Breast epithelium (tissue), 4 donors: ENCODE measurements at regions not wholly inside any gene's neighbourhood (a gene's known extent, or its start where the extent isn't known, plus 50 kb on each side); places are given as distances from the start of the nearest gene placed in this dataset.

Experiments
- DNase-seq, 2 donors: peaks; one replicate each; pipeline ENCODE4 v3.0.0-alpha.2; 2019; ENCODE audit warnings: low spot score in 2 of 2
- H3K27ac ChIP-seq, 2 donors: fragments of 200-600 bp; sonication (generic) in 1 of 2; one replicate each; pipeline ENCODE4 v1.5.1; 2016 to 2019; ENCODE audit warnings: mild to moderate bottlenecking in 1 of 2
- H3K27me3 ChIP-seq, 2 donors: fragments of 200-600 bp; sonication (generic) in 1 of 2; one replicate each; pipeline versions ENCODE4 v1.5.1 to v1.6.0; 2017 to 2019; ENCODE audit warnings: control low read depth in 1 of 2, mild to moderate bottlenecking in 1 of 2
- H3K36me3 ChIP-seq: fragments of 200-600 bp; one replicate; pipeline ENCODE4 v1.5.1; 2019
- H3K4me1 ChIP-seq, 2 donors: fragments of 200-600 bp; sonication (generic); one replicate each; pipeline ENCODE4 v1.5.1; 2016 to 2019; ENCODE audit warnings: control low read depth in 1 of 2
- H3K4me3 ChIP-seq, 3 donors: fragments of 200-600 bp; sonication (generic); 1 replicate in 2 of 3; 2 replicates in 1 of 3; pipeline ENCODE4 v1.5.1; 2016 to 2019; ENCODE audit warnings: mild to moderate bottlenecking in 3 of 3, moderate library complexity in 2 of 3
- H3K9me3 ChIP-seq, 2 donors: fragments of 200-600 bp; sonication (generic) in 1 of 2; one replicate each; pipeline ENCODE4 v1.5.1; 2016 to 2019; ENCODE audit warnings: control low read depth in 1 of 2
- CTCF ChIP-seq, 3 donors: fragments of 450-650 bp; IDR thresholded peaks; one replicate each; pipeline ENCODE4 v1.5.1; 2016 to 2017; ENCODE audit warnings: antibody characterized with exemption in 3 of 3, mild to moderate bottlenecking in 3 of 3, moderate library complexity in 3 of 3
- POLR2A ChIP-seq: fragments of 450-650 bp; IDR thresholded peaks from one replicate; pipeline ENCODE4 v1.6.1; 2016; ENCODE audit warnings: antibody characterized with exemption, mild to moderate bottlenecking, moderate library complexity
- POLR2AphosphoS5 ChIP-seq, 3 donors: sonication (generic); formaldehyde crosslinking; IDR thresholded peaks; one replicate each; pipeline ENCODE4 v1.6.1; 2017; ENCODE audit warnings: antibody characterized with exemption in 3 of 3
- intact Hi-C: fragments of 100-400 bp; cut with DNase I; formaldehyde crosslinking; loops from one replicate; pipeline ENCODE4 v1.15.1; 2023; ENCODE audit warnings: low total_unique reads

GRCh38 chr10:89075631-89076030 lies 85.0 kb downstream of the FAS start:
- no peaks in the 10 kb centered on the region for H3K36me3 ChIP-seq
- no peaks in the 10 kb centered on the region for H3K9me3 ChIP-seq
- no peak overlapping the region for H3K4me3 ChIP-seq
- no peaks in the 10 kb centered on the region for H3K4me1 ChIP-seq
- no peaks in the 10 kb centered on the region for H3K27me3 ChIP-seq
- intact Hi-C loops: loop anchor here (2.0 kb wide), 1 partner anchor 43 kb away; no protein-coding TSS in a partner anchor
- no peak overlapping the region for H3K27ac ChIP-seq
- TF ChIP-seq CTCF (IDR thresholded peaks at IDR 0.05) (no peak), POLR2A (no peak), POLR2AphosphoS5 (IDR thresholded peaks at IDR 0.05) (no peak)
- DNase-seq: no peak

- Histone ChIP-seq H3K27me3 (no peaks in the 10 kb centered on the region), H3K4me1 (no peaks in the 10 kb centered on the region), H3K9me3 (no peaks in the 10 kb centered on the region), H3K4me3 (no peak overlapping the region), H3K27ac (peak overlapping the region; percentile 14 to 46), H3K36me3 (no peaks in the 10 kb centered on the region)
- TF ChIP-seq POLR2AphosphoS5 (IDR thresholded peaks at IDR 0.05) (peak in 2 of 3 donors; percentile 47 to 67), POLR2A (no peak)
- DNase-seq: peak in 1 of 2 donors; percentile 50
- intact Hi-C loops: no loop called here
These were observed 83.5 kb downstream of the FAS start for GRCh38 chr10:89074120-89074519.

- Histone ChIP-seq H3K4me3 (no peak overlapping the region), H3K9me3 (no peaks in the 10 kb centered on the region), H3K36me3 (no peaks in the 10 kb centered on the region), H3K27me3 (no peaks in the 10 kb centered on the region), H3K27ac (peak overlapping the region; percentile 14 to 30), H3K4me1 (no peaks in the 10 kb centered on the region)
- no peak for DNase-seq
- TF ChIP-seq POLR2A (no peak), POLR2AphosphoS5 (IDR thresholded peaks at IDR 0.05) (no peak), CTCF (IDR thresholded peaks at IDR 0.05) (no peak)
- intact Hi-C loops: no loop called here
These were observed 83.1 kb downstream of the FAS start for GRCh38 chr10:89073719-89074118.

- intact Hi-C loops: no loop called here
- no peak for DNase-seq
- Histone ChIP-seq H3K4me3 (no peak overlapping the region), H3K27ac (peak overlapping the region in 1 of 2 donors; percentile 30), H3K4me1 (no peaks in the 10 kb centered on the region), H3K27me3 (no peaks in the 10 kb centered on the region), H3K36me3 (no peaks in the 10 kb centered on the region), H3K9me3 (no peaks in the 10 kb centered on the region)
- TF ChIP-seq POLR2AphosphoS5 (IDR thresholded peaks at IDR 0.05) (no peak), POLR2A (no peak), CTCF (IDR thresholded peaks at IDR 0.05) (no peak)
These were observed 79.0 kb downstream of the FAS start for GRCh38 chr10:89069589-89069988.
